ENCODE measurements at regions not wholly inside any gene's neighbourhood (a gene's known extent, or its start where the extent isn't known, plus 50 kb on each side); places are given as distances from the start of the nearest gene placed in this dataset.
"Not testable (repeated sequence)": the region's sequence is repeated elsewhere in the genome, so short reads cannot be mapped to it uniquely, and the experiment has no call there.

DNA sequence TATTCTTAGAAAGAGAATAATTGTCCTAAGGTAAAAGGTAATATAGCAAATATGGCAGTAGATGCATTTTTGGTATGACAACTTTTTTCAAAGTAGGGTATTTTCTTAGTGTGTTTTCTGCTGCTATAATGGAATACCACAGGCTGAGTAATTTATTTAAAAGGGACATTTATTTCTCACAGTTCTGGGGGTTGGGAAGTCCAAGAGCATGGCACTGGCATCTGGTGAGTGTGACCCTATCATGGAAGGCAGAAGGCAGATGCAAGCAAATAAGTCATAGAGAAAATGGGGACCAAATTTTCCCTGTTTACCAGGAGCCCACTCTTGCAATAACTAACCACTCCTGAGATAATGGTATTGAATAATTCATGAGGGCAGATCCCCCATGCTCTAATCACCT, 922.5 kb upstream of the MAN1A1 start:
- Histone ChIP-seq H3K4me3 (no peak overlapping the region), H3K36me3 (no peaks in the 10 kb centered on the region), H3K27ac (no peak overlapping the region), H3K4me1 (no peaks in the 10 kb centered on the region), H3K9me3 (peaks cover 0 to 18% (median 8%) of the 10 kb centered on the region in 8 donors), H3K27me3 (replicated peaks in 1 of 7) (no peaks in the 10 kb centered on the region)
- no peak for TF ChIP-seq POLR2A (IDR thresholded peaks at IDR 0.05)
- TF ChIP-seq, protein P1, sequence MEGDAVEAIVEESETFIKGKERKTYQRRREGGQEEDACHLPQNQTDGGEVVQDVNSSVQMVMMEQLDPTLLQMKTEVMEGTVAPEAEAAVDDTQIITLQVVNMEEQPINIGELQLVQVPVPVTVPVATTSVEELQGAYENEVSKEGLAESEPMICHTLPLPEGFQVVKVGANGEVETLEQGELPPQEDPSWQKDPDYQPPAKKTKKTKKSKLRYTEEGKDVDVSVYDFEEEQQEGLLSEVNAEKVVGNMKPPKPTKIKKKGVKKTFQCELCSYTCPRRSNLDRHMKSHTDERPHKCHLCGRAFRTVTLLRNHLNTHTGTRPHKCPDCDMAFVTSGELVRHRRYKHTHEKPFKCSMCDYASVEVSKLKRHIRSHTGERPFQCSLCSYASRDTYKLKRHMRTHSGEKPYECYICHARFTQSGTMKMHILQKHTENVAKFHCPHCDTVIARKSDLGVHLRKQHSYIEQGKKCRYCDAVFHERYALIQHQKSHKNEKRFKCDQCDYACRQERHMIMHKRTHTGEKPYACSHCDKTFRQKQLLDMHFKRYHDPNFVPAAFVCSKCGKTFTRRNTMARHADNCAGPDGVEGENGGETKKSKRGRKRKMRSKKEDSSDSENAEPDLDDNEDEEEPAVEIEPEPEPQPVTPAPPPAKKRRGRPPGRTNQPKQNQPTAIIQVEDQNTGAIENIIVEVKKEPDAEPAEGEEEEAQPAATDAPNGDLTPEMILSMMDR (IDR thresholded peaks at IDR 0.05 in 8 of 11, conservative IDR thresholded peaks at IDR 0.05 in 3 of 11): no peak
- DNase-seq: no peak
- intact Hi-C loops (cut with DNase I; ENCODE audit: low total_unique reads): no loop called here

DNA sequence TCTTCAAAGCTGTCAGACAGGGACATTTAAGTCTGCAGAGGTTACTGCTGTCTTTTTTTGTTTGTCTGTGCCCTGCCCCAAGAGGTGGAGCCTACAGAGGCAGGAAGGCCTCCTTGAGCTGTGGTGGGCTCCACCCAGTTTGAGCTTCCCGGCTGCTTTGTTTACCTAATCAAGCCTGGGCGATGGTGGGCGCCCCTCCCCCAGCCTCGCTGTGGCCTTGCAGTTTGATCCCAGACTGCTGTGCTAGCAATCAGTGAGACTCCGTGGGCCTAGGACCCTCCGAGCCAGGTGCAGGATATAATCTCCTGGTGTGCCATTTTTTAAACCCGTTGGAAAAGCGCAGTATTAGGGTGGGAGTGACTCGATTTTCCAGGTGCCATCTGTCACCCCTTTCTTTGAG, 918.7 kb upstream of the MAN1A1 start:
- WGBS, 5 donors: 85 to 94% (median 87%) methylated on average over 8 to 9 of the region's 9 CpGs
- intact Hi-C loops (cut with DNase I; ENCODE audit: low total_unique reads); H3K27ac ChIP-seq; DNase-seq; H3K27me3 ChIP-seq (replicated peaks in 1 of 7); H3K36me3 ChIP-seq; H3K4me1 ChIP-seq; H3K4me3 ChIP-seq: not testable (repeated sequence)
- H3K9me3 ChIP-seq: peaks cover 0 to 18% (median 8%) of the 10 kb centered on the region in 8 donors

DNA sequence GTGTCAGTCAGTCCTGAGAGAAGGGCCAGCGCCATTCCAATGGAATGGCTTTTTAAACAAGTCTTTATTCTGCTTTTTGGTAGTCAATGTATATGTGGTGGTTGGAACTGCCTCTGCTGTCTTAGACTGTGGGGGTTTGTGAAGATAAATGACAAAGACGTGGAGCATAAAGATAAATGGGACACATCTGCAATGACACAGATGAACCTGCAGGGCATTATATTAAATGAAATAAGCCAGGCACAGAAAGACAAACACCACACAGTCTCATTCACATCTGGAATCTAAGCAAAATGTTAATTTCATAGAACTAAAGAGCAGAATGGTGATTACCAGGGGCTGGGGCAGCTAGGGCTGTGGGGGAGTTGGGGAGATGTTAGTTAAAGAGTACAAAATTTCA, 912.8 kb upstream of the MAN1A1 start:
- H3K36me3 ChIP-seq: no peaks in the 10 kb centered on the region
- H3K4me3 ChIP-seq: no peak overlapping the region
- H3K27me3 ChIP-seq (replicated peaks in 1 of 7): no peaks in the 10 kb centered on the region
- DNase-seq: no peak
- no peak overlapping the region for H3K27ac ChIP-seq
- intact Hi-C loops (cut with DNase I; ENCODE audit: low total_unique reads): no loop called here
- H3K9me3 ChIP-seq: no peaks in the 10 kb centered on the region
- WGBS, 5 donors: 82 to 90% (median 90%) methylated on average over 2 of the region's 2 CpGs
- TF ChIP-seq, protein P1 (IDR thresholded peaks at IDR 0.05 in 8 of 11, conservative IDR thresholded peaks at IDR 0.05 in 3 of 11): no peak
- TF ChIP-seq POLR2A (IDR thresholded peaks at IDR 0.05): no peak
- TF ChIP-seq POLR2AphosphoS5 (IDR thresholded peaks at IDR 0.05): no peak
- H3K4me1 ChIP-seq: no peaks in the 10 kb centered on the region

DNA sequence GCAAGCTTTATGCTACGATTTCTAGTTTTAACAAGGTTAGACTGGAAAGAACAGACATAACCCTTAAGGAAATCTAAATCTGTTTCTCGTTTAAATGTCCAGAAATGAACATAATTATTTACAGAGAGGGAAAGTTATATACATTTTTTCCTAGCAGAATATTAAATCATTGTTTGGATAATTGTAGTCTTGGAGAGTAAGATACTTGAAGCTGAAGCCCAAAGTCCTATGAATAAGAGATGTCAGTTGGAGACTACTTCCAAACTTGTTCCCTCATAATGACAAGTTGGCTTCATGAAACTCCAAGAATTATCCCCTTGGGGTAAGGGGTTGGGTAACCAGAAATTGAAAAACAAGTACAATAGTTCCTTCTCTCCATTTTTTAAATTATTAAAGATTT, 911.1 kb upstream of the MAN1A1 start:
- Histone ChIP-seq H3K4me3 (no peak overlapping the region), H3K27me3 (replicated peaks in 1 of 7) (no peaks in the 10 kb centered on the region), H3K27ac (no peak overlapping the region), H3K36me3 (no peaks in the 10 kb centered on the region), H3K4me1 (no peaks in the 10 kb centered on the region), H3K9me3 (no peaks in the 10 kb centered on the region)
- WGBS, 5 donors: 68 to 78% (median 72%) methylated on average over 2 of the region's 2 CpGs
- intact Hi-C loops (cut with DNase I; ENCODE audit: low total_unique reads): no loop called here
- no peak for DNase-seq
- TF ChIP-seq POLR2AphosphoS5 (IDR thresholded peaks at IDR 0.05) (no peak), POLR2A (IDR thresholded peaks at IDR 0.05) (no peak)
- TF ChIP-seq, protein P1 (IDR thresholded peaks at IDR 0.05 in 8 of 11, conservative IDR thresholded peaks at IDR 0.05 in 3 of 11): no peak

DNA sequence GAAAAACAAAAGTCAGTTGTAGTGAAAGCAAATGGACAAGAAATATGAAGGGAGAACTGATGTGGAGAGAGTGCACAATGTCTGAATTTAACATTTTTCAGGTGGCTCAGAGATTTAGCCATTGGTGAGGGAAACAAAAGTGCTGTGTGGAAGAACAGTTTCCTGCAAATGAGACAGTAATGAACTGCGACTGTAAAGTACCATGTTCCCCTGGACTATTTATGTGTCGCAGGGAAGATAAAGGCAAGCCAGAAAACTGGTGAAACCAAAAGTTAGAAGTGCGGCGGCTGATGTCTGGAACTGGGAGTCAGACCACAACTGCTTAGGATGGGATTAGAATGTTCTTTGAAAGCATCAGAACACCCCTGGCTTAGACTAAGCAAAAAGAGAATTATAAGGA, 905.1 kb upstream of the MAN1A1 start:
- H3K36me3 ChIP-seq: no peaks in the 10 kb centered on the region
- no peaks in the 10 kb centered on the region for H3K27me3 ChIP-seq (replicated peaks in 1 of 7)
- no peaks in the 10 kb centered on the region for H3K4me1 ChIP-seq
- 90 to 99% (median 93%) methylated on average over 4 of the region's 4 CpGs for WGBS, 5 donors
- no peak overlapping the region for H3K27ac ChIP-seq
- no peak for DNase-seq
- H3K9me3 ChIP-seq: peaks cover 0 to 15% (median 2%) of the 10 kb centered on the region in 8 donors
- intact Hi-C loops (cut with DNase I; ENCODE audit: low total_unique reads): no loop called here
- TF ChIP-seq, protein P1 (IDR thresholded peaks at IDR 0.05 in 8 of 11, conservative IDR thresholded peaks at IDR 0.05 in 3 of 11): no peak
- TF ChIP-seq POLR2A (IDR thresholded peaks at IDR 0.05): no peak
- no peak for TF ChIP-seq POLR2AphosphoS5 (IDR thresholded peaks at IDR 0.05)
- no peak overlapping the region for H3K4me3 ChIP-seq

Measured in spleen (tissue), 11 donors.